ENCODE measurements at regions not wholly inside any gene's neighbourhood (a gene's known extent, or its start where the extent isn't known, plus 50 kb on each side); places are given as distances from the start of the nearest gene placed in this dataset.

GRCh38 chr6:148138573-148138972 is 204.1 kb upstream of the SASH1 start:
- H3K4me1 ChIP-seq (replicated peaks in 1 of 4; ENCODE audit: control insufficient read depth in 3 of 4, insufficient read depth in 4 of 4, low read length in 3 of 4): no peaks in the 10 kb centered on the region
- H2AK5ac ChIP-seq (ENCODE audit: low read depth, low read length): no peak overlapping the region
- H3K9me3 ChIP-seq (ENCODE audit: insufficient read depth in 2 of 2, low read depth in 1 of 2, low read length in 1 of 2): peaks cover 0 to 3% of the 10 kb centered on the region in 2 experiments; a peak in 1 of 4 replicates
- no peak overlapping the region for H4K8ac ChIP-seq (ENCODE audit: extremely low read depth, insufficient read depth, low read length)
- H3K36me3 ChIP-seq (ENCODE audit: control insufficient read depth in 2 of 4, insufficient read depth in 4 of 4, low read length in 3 of 4): no peaks in the 10 kb centered on the region
- no peak overlapping the region for H3K4ac ChIP-seq (replicated peaks; ENCODE audit: insufficient read length, low read depth, low read length)
- no peak overlapping the region for H3K18ac ChIP-seq (ENCODE audit: extremely low read depth, low read length)
- no peak for TF ChIP-seq KDM1A (IDR thresholded peaks at IDR 0.05; ENCODE audit: borderline replicate concordance, low read length)
- no peak for TF ChIP-seq ZNF274 (IDR thresholded peaks at IDR 0.05; ENCODE audit: borderline replicate concordance, extremely low read depth, low read length)
- no peak for TF ChIP-seq RAD21 (IDR thresholded peaks at IDR 0.05 in 1 of 2, conservative IDR thresholded peaks at IDR 0.05 in 1 of 2; ENCODE audit: low read depth in 2 of 2, low read length in 2 of 2)
- no peak for TF ChIP-seq CTBP2 (IDR thresholded peaks at IDR 0.05; ENCODE audit: borderline replicate concordance, insufficient read depth, insufficient read length, low read length)
- no peaks in the 10 kb centered on the region for H3K79me1 ChIP-seq (ENCODE audit: low read depth, low read length)
- H3K79me2 ChIP-seq (ENCODE audit: control insufficient read depth in 1 of 2, insufficient read depth in 2 of 2, low read length in 2 of 2): no peaks in the 10 kb centered on the region
- no peak overlapping the region for H2BK120ac ChIP-seq (replicated peaks; ENCODE audit: low read depth, low read length)
- no peak overlapping the region for H3K23ac ChIP-seq (ENCODE audit: insufficient read length)
- H3K27ac ChIP-seq (ENCODE audit: low read depth, low read length): no peak overlapping the region
- FAIRE-seq (no peak), DNase-seq (ENCODE audit: low read depth in 1 of 2, low spot score in 2 of 2) (no peak)
- CTCF ChIA-PET (ENCODE audit: partially characterized antibody): no interaction called here
- H4K91ac ChIP-seq (replicated peaks; ENCODE audit: insufficient read length, low read length): no peak overlapping the region
- WGBS, 2 experiments (ENCODE audit: extremely low coverage in 1 of 2, insufficient coverage in 1 of 2, insufficient read length in 1 of 2, insufficient replicate concordance in 2 of 2, low coverage in 1 of 2, low lambda C conversion rate in 2 of 2, missing lambda C conversion rate in 1 of 2): 88% methylated on average over 1 of the region's 1 CpG; no CpG with 5 or more reads in 1 of the 2 experiments
- H3K14ac ChIP-seq (ENCODE audit: insufficient read length): no peak overlapping the region
- H3K56ac ChIP-seq (replicated peaks; ENCODE audit: insufficient read length, low read depth, low read length): no peak overlapping the region
- H4K20me1 ChIP-seq (replicated peaks in 1 of 2; ENCODE audit: control insufficient read depth in 1 of 2, insufficient read depth in 2 of 2, low read length in 2 of 2): no peaks in the 10 kb centered on the region
- H2BK15ac ChIP-seq (ENCODE audit: low read length): no peak overlapping the region
- H2AFZ ChIP-seq (ENCODE audit: low read length): no peak overlapping the region; the same call in 1 of the 2 replicates
- no peak overlapping the region for H2BK12ac ChIP-seq (ENCODE audit: low read depth, low read length)
- H2BK5ac ChIP-seq (ENCODE audit: low read depth, low read length): no peak overlapping the region
- no peak overlapping the region for H3K4me3 ChIP-seq (ENCODE audit: extremely low read depth in 1 of 4, insufficient read depth in 2 of 4, low read depth in 3 of 4, low read length in 4 of 4)
- H2BK20ac ChIP-seq (ENCODE audit: low read length): no peak overlapping the region
- H3K9ac ChIP-seq (replicated peaks in 1 of 4; ENCODE audit: extremely low read depth in 1 of 4, low read depth in 3 of 4, low read length in 3 of 4): no peak overlapping the region
- no peak overlapping the region for H3K4me2 ChIP-seq (ENCODE audit: insufficient read depth in 1 of 2, low read depth in 2 of 2, low read length in 2 of 2)
- H3K23me2 ChIP-seq (ENCODE audit: low read depth, low read length): no peaks in the 10 kb centered on the region
- H3K27me3 ChIP-seq (replicated peaks in 1 of 4; ENCODE audit: control insufficient read depth in 3 of 4, extremely low read depth in 1 of 4, insufficient read depth in 3 of 4, low read length in 3 of 4): no peaks in the 10 kb centered on the region
- POLR2A ChIA-PET (ENCODE audit: partially characterized antibody): no interaction called here
- no peak overlapping the region for H4K5ac ChIP-seq (ENCODE audit: insufficient read length, low read depth, low read length)

Measured in H1 (cell line).